HL-60 (cell line): ENCODE measurements at regions not wholly inside any gene's neighbourhood (a gene's known extent, or its start where the extent isn't known, plus 50 kb on each side); places are given as distances from the start of the nearest gene placed in this dataset.

Experiments used
- SPI1 ChIP-seq: IDR thresholded peaks from 2 replicates; pipeline ENCODE4 v1.6.1; 2012; ENCODE audit warnings: low read depth, mild to moderate bottlenecking, borderline replicate concordance
- TF ChIP-seq, protein P1 (sequence below): IDR thresholded peaks from one replicate; pipeline ENCODE4 v1.5.1; 2011; ENCODE audit warnings: low read length, control low read depth, inconsistent platforms; ENCODE audit not compliant: insufficient read depth
- TF ChIP-seq, protein P2 (sequence below): IDR thresholded peaks from 2 replicates; pipeline ENCODE4 v1.6.1; 2012; ENCODE audit warnings: low read depth; ENCODE audit not compliant: insufficient replicate concordance

DNA sequence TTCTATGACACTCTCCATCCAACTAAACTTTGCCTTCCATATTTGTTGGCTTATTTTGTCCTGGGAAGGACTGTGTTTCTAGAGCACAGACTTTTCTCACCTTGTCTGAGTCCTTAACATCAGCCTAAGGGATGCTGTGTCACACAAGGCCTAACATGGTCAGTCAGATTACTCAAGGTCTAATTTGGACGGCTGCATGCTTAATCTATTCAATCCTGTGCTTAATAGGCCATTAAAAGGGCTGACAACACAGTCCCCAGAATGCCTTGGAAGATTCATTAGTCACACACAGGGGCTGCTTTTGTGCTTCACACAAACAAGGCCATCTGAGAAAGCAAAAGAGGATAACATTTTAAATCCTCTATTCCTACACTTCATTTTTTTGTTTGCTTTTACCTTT is 84.0 kb downstream of the DYNAP start:
- TF ChIP-seq SPI1, result no peak
- TF ChIP-seq, protein P1, sequence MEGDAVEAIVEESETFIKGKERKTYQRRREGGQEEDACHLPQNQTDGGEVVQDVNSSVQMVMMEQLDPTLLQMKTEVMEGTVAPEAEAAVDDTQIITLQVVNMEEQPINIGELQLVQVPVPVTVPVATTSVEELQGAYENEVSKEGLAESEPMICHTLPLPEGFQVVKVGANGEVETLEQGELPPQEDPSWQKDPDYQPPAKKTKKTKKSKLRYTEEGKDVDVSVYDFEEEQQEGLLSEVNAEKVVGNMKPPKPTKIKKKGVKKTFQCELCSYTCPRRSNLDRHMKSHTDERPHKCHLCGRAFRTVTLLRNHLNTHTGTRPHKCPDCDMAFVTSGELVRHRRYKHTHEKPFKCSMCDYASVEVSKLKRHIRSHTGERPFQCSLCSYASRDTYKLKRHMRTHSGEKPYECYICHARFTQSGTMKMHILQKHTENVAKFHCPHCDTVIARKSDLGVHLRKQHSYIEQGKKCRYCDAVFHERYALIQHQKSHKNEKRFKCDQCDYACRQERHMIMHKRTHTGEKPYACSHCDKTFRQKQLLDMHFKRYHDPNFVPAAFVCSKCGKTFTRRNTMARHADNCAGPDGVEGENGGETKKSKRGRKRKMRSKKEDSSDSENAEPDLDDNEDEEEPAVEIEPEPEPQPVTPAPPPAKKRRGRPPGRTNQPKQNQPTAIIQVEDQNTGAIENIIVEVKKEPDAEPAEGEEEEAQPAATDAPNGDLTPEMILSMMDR, result no peak
- TF ChIP-seq, protein P2, sequence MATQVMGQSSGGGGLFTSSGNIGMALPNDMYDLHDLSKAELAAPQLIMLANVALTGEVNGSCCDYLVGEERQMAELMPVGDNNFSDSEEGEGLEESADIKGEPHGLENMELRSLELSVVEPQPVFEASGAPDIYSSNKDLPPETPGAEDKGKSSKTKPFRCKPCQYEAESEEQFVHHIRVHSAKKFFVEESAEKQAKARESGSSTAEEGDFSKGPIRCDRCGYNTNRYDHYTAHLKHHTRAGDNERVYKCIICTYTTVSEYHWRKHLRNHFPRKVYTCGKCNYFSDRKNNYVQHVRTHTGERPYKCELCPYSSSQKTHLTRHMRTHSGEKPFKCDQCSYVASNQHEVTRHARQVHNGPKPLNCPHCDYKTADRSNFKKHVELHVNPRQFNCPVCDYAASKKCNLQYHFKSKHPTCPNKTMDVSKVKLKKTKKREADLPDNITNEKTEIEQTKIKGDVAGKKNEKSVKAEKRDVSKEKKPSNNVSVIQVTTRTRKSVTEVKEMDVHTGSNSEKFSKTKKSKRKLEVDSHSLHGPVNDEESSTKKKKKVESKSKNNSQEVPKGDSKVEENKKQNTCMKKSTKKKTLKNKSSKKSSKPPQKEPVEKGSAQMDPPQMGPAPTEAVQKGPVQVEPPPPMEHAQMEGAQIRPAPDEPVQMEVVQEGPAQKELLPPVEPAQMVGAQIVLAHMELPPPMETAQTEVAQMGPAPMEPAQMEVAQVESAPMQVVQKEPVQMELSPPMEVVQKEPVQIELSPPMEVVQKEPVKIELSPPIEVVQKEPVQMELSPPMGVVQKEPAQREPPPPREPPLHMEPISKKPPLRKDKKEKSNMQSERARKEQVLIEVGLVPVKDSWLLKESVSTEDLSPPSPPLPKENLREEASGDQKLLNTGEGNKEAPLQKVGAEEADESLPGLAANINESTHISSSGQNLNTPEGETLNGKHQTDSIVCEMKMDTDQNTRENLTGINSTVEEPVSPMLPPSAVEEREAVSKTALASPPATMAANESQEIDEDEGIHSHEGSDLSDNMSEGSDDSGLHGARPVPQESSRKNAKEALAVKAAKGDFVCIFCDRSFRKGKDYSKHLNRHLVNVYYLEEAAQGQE, result no peak
